Spinal cord (tissue), 9 donors: ENCODE measurements at regions not wholly inside any gene's neighbourhood (a gene's known extent, or its start where the extent isn't known, plus 50 kb on each side); places are given as distances from the start of the nearest gene placed in this dataset.
A peak's percentile ranks its signal among the peaks of the same experiment; 100 is the strongest.

Experiments used
- DNase-seq, 6 donors: peaks; one replicate each; pipeline versions ENCODE4 v3.0.0 to v3.0.0-alpha.2; 2013 to 2015; ENCODE audit warnings: low spot score in 6 of 6, low read depth in 4 of 6
- H3K27ac ChIP-seq: one replicate; pipeline ENCODE4 v1.5.1; 2013; ENCODE audit warnings: low read depth, low read length, control low read depth
- H3K27me3 ChIP-seq: one replicate; pipeline ENCODE4 v1.6.1; 2013; ENCODE audit warnings: low read length; ENCODE audit not compliant: control insufficient read depth, insufficient read depth
- H3K36me3 ChIP-seq: one replicate; pipeline ENCODE4 v1.6.1; 2013; ENCODE audit warnings: low read length; ENCODE audit not compliant: control insufficient read depth, insufficient read depth
- H3K4me1 ChIP-seq: one replicate; pipeline ENCODE4 v1.6.1; 2013; ENCODE audit warnings: low read length; ENCODE audit not compliant: control insufficient read depth, insufficient read depth
- H3K4me3 ChIP-seq: one replicate; pipeline ENCODE4 v1.5.1; 2013; ENCODE audit warnings: low read depth, low read length, control low read depth
- H3K9me3 ChIP-seq: one replicate; pipeline ENCODE4 v1.6.1; 2013; ENCODE audit warnings: low read length; ENCODE audit not compliant: control insufficient read depth, insufficient read depth
- WGBS: methylation state at CpG from one replicate; pipeline ENCODE4 v1.1.5; 2013; ENCODE audit warnings: missing lambda C conversion rate; ENCODE audit not compliant: insufficient coverage; 5-methylcytosine and 5-hydroxymethylcytosine counted together
- donor health status: healthy.

GRCh38 chr18:51614033-51614432 lies 416.6 kb upstream of the MEX3C start:
- H3K4me3 ChIP-seq, result no peak overlapping the region
- no peaks in the 10 kb centered on the region for H3K36me3 ChIP-seq
- WGBS, result 75% methylated on average over 5 of the region's 5 CpGs
- DNase-seq, result no peak
- H3K27ac ChIP-seq, result no peak overlapping the region
- peaks cover 4% of the 10 kb centered on the region for H3K4me1 ChIP-seq
- no peaks in the 10 kb centered on the region for H3K9me3 ChIP-seq
- no peaks in the 10 kb centered on the region for H3K27me3 ChIP-seq

DNA sequence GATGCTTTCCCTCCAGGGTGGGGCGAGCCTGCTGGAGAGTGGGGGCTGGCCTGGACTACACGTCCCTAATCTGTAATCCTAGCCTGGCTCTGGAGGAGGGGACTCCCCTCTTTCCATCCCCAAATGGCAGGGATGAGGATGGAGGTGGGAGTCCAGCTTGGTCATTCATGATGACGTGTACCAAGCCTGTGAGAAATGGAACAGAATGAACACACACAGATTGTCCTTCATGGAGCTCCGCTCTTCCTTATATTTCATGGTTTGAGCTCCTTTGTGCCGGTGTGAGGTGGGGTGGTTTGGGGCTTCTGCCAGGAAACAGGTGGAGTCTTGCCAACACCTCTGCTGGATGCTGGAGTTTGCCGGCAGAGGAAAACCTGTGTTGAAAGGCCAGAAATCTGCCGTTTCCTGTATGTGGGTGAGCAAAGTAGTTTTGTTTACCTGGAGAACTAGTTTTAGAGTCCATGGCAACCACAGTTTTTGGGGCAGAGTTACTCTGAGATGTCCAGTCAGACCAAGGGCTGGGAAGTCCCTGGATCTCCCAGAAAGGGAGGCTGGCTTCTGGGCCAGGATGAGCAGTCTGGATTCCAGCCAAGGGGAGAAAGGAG lies 417.6 kb upstream of the MEX3C start:
- 60% methylated on average over 3 of the region's 7 CpGs for WGBS
- Histone ChIP-seq H3K4me3 (no peak overlapping the region), H3K9me3 (no peaks in the 10 kb centered on the region), H3K27me3 (no peaks in the 10 kb centered on the region), H3K4me1 (peaks cover 4% of the 10 kb centered on the region), H3K27ac (no peak overlapping the region), H3K36me3 (no peaks in the 10 kb centered on the region)
- DNase-seq, result peak in 1 of 6 donors; percentile 30

DNA sequence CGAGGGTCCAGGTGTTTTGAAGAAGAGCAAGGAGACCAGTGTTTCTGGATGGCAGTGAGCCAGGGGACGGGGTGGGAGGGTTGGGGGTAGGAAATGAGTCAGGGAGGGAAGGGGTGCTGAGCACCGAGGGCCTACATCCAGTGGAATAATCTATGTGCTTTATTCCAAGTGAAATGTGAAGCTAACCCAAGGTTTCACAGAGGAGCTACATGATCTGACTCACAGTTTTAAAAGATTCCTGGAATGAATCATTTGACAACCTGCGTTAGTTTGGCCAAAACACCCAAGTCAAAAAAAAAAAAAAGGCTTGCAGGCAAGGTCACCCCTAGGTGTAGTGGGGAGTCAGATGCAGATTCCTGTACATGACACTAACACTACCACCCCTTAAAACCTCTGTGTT lies 419.7 kb upstream of the MEX3C start:
- H3K27ac ChIP-seq, result no peak overlapping the region
- DNase-seq, result no peak
- H3K9me3 ChIP-seq, result no peaks in the 10 kb centered on the region
- no peaks in the 10 kb centered on the region for H3K27me3 ChIP-seq
- H3K4me1 ChIP-seq, result peaks cover 4% of the 10 kb centered on the region
- WGBS, result 73% methylated on average over 3 of the region's 4 CpGs
- no peak overlapping the region for H3K4me3 ChIP-seq
- H3K36me3 ChIP-seq, result no peaks in the 10 kb centered on the region

DNA sequence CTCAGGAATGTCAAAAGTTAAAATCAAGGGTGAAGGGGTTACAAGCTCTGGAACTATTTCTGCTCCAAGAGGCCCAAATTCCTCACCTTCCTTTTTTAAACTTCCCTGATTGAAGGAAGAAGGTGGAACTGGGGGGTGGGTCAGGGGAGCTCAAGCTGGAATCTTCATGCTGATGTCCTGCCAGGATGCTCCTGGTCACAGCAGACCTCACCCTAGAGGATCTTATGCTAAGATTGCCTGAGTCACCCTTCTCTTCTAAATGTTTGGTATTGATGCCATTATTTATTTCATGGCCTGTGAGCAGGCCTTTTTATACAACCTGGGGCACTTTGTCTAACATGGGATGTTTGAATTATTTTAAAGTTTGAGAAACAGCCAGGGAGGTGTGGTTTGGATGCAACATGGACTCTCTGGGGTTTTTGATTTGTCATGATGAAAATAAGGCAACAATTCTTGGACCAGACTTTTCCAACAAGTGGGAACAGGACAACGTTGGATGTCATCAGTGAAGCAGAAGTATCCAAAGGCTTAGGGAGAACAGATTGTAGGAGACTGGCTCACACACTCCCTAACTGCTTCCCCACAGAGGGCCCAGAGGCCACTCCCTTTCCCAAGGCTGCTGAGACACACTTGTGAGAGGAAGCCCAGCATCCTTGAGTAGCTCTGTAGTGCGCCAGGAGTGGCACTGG lies 420.2 kb upstream of the MEX3C start:
- WGBS, result 100% methylated on average over 1 of the region's 2 CpGs
- H3K27ac ChIP-seq, result no peak overlapping the region
- H3K4me1 ChIP-seq, result peaks cover 8% of the 10 kb centered on the region
- no peaks in the 10 kb centered on the region for H3K9me3 ChIP-seq
- H3K27me3 ChIP-seq, result peaks cover 4% of the 10 kb centered on the region
- no peak overlapping the region for H3K4me3 ChIP-seq
- DNase-seq, result no peak
- no peaks in the 10 kb centered on the region for H3K36me3 ChIP-seq

DNA sequence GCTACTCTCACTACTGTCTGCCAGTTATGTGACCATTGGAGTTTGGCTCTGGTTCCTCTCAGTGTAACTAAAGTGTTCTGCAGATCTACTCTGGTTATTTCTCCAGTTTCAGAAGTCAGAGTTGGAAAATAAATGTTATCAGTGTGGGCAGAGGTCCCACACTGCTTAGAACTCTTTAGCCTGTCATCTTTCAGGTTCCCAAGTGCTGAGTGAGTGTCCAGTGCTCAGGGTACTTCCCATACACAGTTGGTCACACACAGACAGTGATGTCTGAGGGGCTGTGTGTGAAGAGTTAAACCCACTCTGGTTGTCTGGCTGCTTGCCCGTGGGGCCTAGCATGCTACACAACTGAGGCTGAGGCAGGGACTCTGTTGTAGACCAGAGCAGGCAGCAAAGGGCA lies 421.8 kb upstream of the MEX3C start:
- H3K27ac ChIP-seq, result no peak overlapping the region
- H3K36me3 ChIP-seq, result no peaks in the 10 kb centered on the region
- no peak for DNase-seq
- peaks cover 10% of the 10 kb centered on the region for H3K4me1 ChIP-seq
- H3K4me3 ChIP-seq, result no peak overlapping the region
- H3K9me3 ChIP-seq, result no peaks in the 10 kb centered on the region
- WGBS, result 38% methylated on average over 1 of the region's 1 CpG
- H3K27me3 ChIP-seq, result peaks cover 4% of the 10 kb centered on the region

- peaks cover 6% of the 10 kb centered on the region for H3K4me1 ChIP-seq
- no peaks in the 10 kb centered on the region for H3K9me3 ChIP-seq
- WGBS, result 15% methylated on average over 8 of the region's 14 CpGs
- no peaks in the 10 kb centered on the region for H3K36me3 ChIP-seq
- H3K27ac ChIP-seq, result no peak overlapping the region
- DNase-seq, result peak; percentile 77 to 97 (median 87)
- peaks cover 4% of the 10 kb centered on the region for H3K27me3 ChIP-seq
- H3K4me3 ChIP-seq, result peak overlapping the region; percentile 4
Measured at GRCh38 chr18:51621113-51621863, 423.8 kb upstream of the MEX3C start.

DNA sequence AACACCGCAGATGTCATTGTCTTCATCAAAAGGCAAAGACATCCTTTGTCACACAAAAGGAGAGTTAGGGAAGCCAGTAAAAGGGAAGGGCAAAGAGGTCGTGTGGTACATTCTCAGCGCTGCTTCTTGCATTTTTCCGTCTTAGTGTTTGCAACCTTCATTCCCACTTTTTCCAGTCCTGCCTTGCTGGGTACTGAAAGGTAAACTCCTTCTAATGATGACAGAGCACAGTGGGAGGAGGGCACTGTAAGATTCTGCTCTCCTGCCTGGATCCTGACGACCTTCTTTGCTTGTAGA lies 424.3 kb upstream of the MEX3C start:
- peak in 1 of 6 donors; percentile 41 for DNase-seq
- 11% methylated on average over 1 of the region's 5 CpGs for WGBS
- Histone ChIP-seq H3K4me1 (peaks cover 6% of the 10 kb centered on the region), H3K4me3 (no peak overlapping the region), H3K27ac (no peak overlapping the region), H3K27me3 (peaks cover 4% of the 10 kb centered on the region), H3K9me3 (no peaks in the 10 kb centered on the region), H3K36me3 (no peaks in the 10 kb centered on the region)

DNA sequence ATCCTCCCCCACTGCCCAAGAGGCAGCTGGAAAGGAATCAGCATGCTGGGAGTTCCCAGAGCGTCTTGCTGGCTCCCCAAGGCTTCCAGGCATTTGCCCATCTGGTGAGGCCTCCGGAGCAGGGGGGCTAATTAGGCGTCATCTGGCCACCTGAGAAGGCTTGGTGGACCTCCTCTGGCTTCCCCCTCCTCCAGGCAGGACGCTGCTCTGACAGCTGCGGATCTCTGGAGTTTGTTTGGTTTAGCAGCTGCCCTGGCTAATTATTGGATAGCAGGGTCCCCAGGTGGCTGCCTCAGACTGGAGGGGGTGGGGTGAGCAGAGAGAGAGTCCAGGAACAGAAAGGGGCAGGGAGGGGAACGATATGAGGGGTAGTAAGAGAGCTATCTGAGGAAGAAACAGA lies 425.2 kb upstream of the MEX3C start:
- Histone ChIP-seq H3K27ac (no peak overlapping the region), H3K4me3 (no peak overlapping the region), H3K9me3 (no peaks in the 10 kb centered on the region), H3K4me1 (peaks cover 6% of the 10 kb centered on the region), H3K27me3 (peaks cover 4% of the 10 kb centered on the region), H3K36me3 (no peaks in the 10 kb centered on the region)
- DNase-seq, result peak in 2 of 6 donors; percentile 20 to 23
- 48% methylated on average over 5 of the region's 6 CpGs for WGBS

DNA sequence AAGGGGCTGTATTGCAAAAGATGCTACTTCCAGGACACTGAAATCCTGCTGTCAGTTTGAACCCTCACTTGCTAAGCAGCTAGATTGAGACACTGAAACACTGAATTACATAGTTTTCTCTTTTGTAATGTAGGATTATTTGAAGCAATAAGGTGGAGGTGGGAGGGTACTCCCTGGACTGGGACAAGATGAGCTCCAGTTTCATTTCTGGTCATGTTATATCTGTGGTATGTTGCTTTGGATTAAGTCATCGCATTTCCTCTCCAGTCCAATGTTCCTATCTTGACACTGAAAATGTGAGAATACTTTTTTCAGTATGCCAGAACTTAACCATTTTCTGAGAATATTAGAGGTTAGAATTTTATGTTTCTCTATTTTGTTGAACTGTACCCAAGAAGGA lies 426.2 kb upstream of the MEX3C start:
- Histone ChIP-seq H3K4me3 (no peak overlapping the region), H3K9me3 (no peaks in the 10 kb centered on the region), H3K4me1 (peaks cover 6% of the 10 kb centered on the region), H3K27ac (no peak overlapping the region), H3K27me3 (peaks cover 4% of the 10 kb centered on the region), H3K36me3 (no peaks in the 10 kb centered on the region)
- no CpG with 5 or more reads among the region's 1 CpG for WGBS
- DNase-seq, result no peak

GRCh38 chr18:51630706-51631105 lies 433.2 kb upstream of the MEX3C start:
- Histone ChIP-seq H3K27ac (no peak overlapping the region), H3K36me3 (no peaks in the 10 kb centered on the region), H3K4me1 (no peaks in the 10 kb centered on the region), H3K4me3 (no peak overlapping the region), H3K9me3 (peaks cover 10% of the 10 kb centered on the region), H3K27me3 (no peaks in the 10 kb centered on the region)
- peak in 1 of 6 donors; percentile 54 for DNase-seq
